ENCODE measurements at regions not wholly inside any gene's neighbourhood (a gene's known extent, or its start where the extent isn't known, plus 50 kb on each side); places are given as distances from the start of the nearest gene placed in this dataset.

GRCh38 chr9:108483676-108484075 is 372.1 kb downstream of the ACTL7B start:
- TF ChIP-seq CTCF (IDR thresholded peaks at IDR 0.05; ENCODE audit: low read depth, low read length) (no peak), EZH2phosphoT487 (IDR thresholded peaks at IDR 0.05; ENCODE audit: low read depth) (no peak)
